ENCODE measurements at regions not wholly inside any gene's neighbourhood (a gene's known extent, or its start where the extent isn't known, plus 50 kb on each side); places are given as distances from the start of the nearest gene placed in this dataset.

DNA sequence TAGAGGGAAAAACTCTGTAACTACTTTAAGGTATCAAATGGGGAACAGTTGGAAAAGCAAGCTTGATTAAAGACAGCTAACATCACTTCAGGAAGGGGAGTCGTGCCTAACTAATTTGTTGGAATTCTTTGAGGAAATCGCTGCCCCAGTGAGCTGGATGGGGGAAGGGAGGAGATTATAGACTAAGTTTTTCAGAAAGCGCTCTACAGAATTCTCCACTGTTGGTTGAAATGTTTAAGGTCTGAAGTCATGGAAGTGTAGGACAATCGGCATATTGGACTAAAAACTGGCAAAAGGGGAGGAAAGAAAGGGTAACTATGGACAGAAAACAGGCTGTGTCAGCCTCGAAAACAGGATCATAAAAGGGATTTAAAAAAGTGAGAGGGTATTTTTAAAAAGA lies 229.9 kb upstream of the HMGA2 start:
- no TSS peak for BruUV-seq (replicated peaks)

DNA sequence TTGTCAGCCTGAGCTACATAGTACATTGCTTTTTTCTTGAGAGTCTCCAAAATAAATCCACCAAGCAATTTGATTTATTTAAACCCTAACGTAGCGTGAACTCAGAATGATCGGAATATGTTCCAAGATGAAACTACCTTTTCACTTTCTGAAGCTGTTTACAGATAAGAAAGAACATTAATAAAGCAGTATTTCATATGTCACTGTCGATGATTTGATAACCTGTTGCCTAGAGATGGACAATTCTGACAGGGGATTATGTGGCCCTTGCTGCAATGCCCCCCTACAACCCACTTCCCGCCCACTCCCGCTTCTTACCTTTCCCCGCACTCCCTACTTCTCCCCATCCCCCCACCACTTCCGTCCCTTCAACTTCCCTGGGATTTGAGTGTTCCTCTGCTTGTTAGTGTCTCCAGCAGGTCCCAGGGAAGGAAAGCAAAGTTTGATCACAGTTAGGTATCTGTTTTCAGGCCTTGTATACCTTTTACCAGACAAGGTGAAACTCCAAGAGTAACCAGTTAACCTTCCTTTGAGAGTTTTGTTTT lies 229.2 kb upstream of the HMGA2 start:
- H3K9me2 ChIP-seq (ENCODE audit: insufficient read depth, low read length): no peaks in the 10 kb centered on the region
- no peaks in the 10 kb centered on the region for H3K36me3 ChIP-seq (ENCODE audit: insufficient read depth, low read length)
- no TSS peak for BruUV-seq (replicated peaks)
- no peaks in the 10 kb centered on the region for H3K9me3 ChIP-seq (ENCODE audit: low read length)
- no peaks in the 10 kb centered on the region for H3K79me2 ChIP-seq (ENCODE audit: insufficient read depth, low read depth, low read length)
- H3K27ac ChIP-seq (ENCODE audit: low read depth, low read length, poor library complexity, severe bottlenecking): no peak overlapping the region
- no peak for DNase-seq (ENCODE audit: low spot score)
- intact Hi-C loops (cut with micrococcal nuclease; ENCODE audit: unreplicated experiment): no loop called here
- no peak for TF ChIP-seq EZH2phosphoT487 (IDR thresholded peaks at IDR 0.05; ENCODE audit: borderline replicate concordance, low read depth, low read length)
- TF ChIP-seq, protein P1, sequence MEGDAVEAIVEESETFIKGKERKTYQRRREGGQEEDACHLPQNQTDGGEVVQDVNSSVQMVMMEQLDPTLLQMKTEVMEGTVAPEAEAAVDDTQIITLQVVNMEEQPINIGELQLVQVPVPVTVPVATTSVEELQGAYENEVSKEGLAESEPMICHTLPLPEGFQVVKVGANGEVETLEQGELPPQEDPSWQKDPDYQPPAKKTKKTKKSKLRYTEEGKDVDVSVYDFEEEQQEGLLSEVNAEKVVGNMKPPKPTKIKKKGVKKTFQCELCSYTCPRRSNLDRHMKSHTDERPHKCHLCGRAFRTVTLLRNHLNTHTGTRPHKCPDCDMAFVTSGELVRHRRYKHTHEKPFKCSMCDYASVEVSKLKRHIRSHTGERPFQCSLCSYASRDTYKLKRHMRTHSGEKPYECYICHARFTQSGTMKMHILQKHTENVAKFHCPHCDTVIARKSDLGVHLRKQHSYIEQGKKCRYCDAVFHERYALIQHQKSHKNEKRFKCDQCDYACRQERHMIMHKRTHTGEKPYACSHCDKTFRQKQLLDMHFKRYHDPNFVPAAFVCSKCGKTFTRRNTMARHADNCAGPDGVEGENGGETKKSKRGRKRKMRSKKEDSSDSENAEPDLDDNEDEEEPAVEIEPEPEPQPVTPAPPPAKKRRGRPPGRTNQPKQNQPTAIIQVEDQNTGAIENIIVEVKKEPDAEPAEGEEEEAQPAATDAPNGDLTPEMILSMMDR (conservative IDR thresholded peaks at IDR 0.05; ENCODE audit: low read length): no peak
- H3K4me3 ChIP-seq (ENCODE audit: low read depth, low read length, poor library complexity, severe bottlenecking): no peak overlapping the region
- no peak overlapping the region for H3K4me2 ChIP-seq (ENCODE audit: low read length)
- ChIA-PET CTCF (ENCODE audit: unreplicated experiment) (no interaction called here), POLR2A (interaction anchor here (0.6 kb wide), 1 partner anchor 46 kb away, joined by 4 read pairs; no protein-coding TSS in a partner anchor)
- no peaks in the 10 kb centered on the region for H4K20me1 ChIP-seq (ENCODE audit: insufficient read depth, low read length)
- H3K4me1 ChIP-seq (ENCODE audit: insufficient read depth, low read length, poor library complexity, severe bottlenecking): no peaks in the 10 kb centered on the region
- no peak overlapping the region for H2AFZ ChIP-seq (ENCODE audit: low read length)

More for the DNA sequence above, 229.9 kb upstream of the HMGA2 start:
- ChIA-PET POLR2A (interaction anchor here (0.6 kb wide), 1 partner anchor 402 kb away, joined by 3 read pairs; no protein-coding TSS in a partner anchor), CTCF (ENCODE audit: unreplicated experiment) (no interaction called here)
- intact Hi-C loops (cut with micrococcal nuclease; ENCODE audit: unreplicated experiment): no loop called here
- Histone ChIP-seq H3K9me3 (ENCODE audit: low read length) (no peaks in the 10 kb centered on the region), H2AFZ (ENCODE audit: low read length) (no peak overlapping the region), H3K36me3 (ENCODE audit: insufficient read depth, low read length) (no peaks in the 10 kb centered on the region), H4K20me1 (ENCODE audit: insufficient read depth, low read length) (no peaks in the 10 kb centered on the region), H3K4me2 (ENCODE audit: low read length) (no peak overlapping the region), H3K79me2 (ENCODE audit: insufficient read depth, low read depth, low read length) (no peaks in the 10 kb centered on the region), H3K4me3 (ENCODE audit: low read depth, low read length, poor library complexity, severe bottlenecking) (no peak overlapping the region), H3K9me2 (ENCODE audit: insufficient read depth, low read length) (no peaks in the 10 kb centered on the region), H3K27ac (ENCODE audit: low read depth, low read length, poor library complexity, severe bottlenecking) (no peak overlapping the region), H3K4me1 (ENCODE audit: insufficient read depth, low read length, poor library complexity, severe bottlenecking) (no peaks in the 10 kb centered on the region)
- TF ChIP-seq, protein P1 (conservative IDR thresholded peaks at IDR 0.05; ENCODE audit: low read length): no peak
- TF ChIP-seq EZH2phosphoT487 (IDR thresholded peaks at IDR 0.05; ENCODE audit: borderline replicate concordance, low read depth, low read length): no peak
- no peak for DNase-seq (ENCODE audit: low spot score)

DNA sequence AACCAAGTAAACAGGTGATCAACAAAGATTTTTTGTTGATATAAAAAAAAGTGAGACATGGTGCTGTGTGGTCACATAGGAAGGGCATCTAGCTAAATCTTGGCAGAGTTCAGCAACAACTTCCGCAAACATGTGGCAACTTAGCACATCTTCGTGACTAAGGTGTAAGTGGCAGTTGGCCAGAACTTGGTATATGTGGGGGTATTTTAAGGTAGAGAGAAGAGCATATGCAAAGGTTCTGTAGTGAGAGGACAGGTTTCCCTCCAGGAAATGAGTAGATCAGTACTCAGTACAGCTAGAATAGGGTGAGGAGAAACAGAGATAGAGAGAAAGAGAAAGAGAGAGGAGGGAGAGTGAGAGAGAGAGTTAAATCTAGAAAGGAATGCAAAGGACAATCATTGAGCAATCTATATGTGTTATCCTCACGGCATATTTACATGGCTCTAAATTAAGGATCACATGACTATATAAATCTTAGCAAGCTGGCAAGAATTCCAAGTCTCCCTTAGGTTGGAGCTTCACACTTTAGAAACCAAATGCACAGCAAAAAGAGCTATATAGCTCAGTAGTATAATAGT lies 227.7 kb upstream of the HMGA2 start:
- H3K27ac ChIP-seq (ENCODE audit: low read depth, low read length, poor library complexity, severe bottlenecking): no peak overlapping the region
- no peaks in the 10 kb centered on the region for H3K4me1 ChIP-seq (ENCODE audit: insufficient read depth, low read length, poor library complexity, severe bottlenecking)
- no peaks in the 10 kb centered on the region for H3K79me2 ChIP-seq (ENCODE audit: insufficient read depth, low read depth, low read length)
- intact Hi-C loops (cut with micrococcal nuclease; ENCODE audit: unreplicated experiment): no loop called here
- no peaks in the 10 kb centered on the region for H3K36me3 ChIP-seq (ENCODE audit: insufficient read depth, low read length)
- H2AFZ ChIP-seq (ENCODE audit: low read length): no peak overlapping the region
- no TSS peak for BruUV-seq (replicated peaks)
- TF ChIP-seq EZH2phosphoT487 (IDR thresholded peaks at IDR 0.05; ENCODE audit: borderline replicate concordance, low read depth, low read length): no peak
- TF ChIP-seq, protein P1 (conservative IDR thresholded peaks at IDR 0.05; ENCODE audit: low read length): no peak
- no peak overlapping the region for H3K4me2 ChIP-seq (ENCODE audit: low read length)
- CTCF ChIA-PET (ENCODE audit: unreplicated experiment): no interaction called here
- POLR2A ChIA-PET: no interaction called here
- H3K9me2 ChIP-seq (ENCODE audit: insufficient read depth, low read length): no peaks in the 10 kb centered on the region
- DNase-seq (ENCODE audit: low spot score): no peak
- H3K4me3 ChIP-seq (ENCODE audit: low read depth, low read length, poor library complexity, severe bottlenecking): no peak overlapping the region
- H4K20me1 ChIP-seq (ENCODE audit: insufficient read depth, low read length): no peaks in the 10 kb centered on the region
- H3K9me3 ChIP-seq (ENCODE audit: low read length): no peaks in the 10 kb centered on the region

Data from OCI-LY7 (cell line).